GM21737 (cell line): ENCODE measurements at regions not wholly inside any gene's neighbourhood (a gene's known extent, or its start where the extent isn't known, plus 50 kb on each side); places are given as distances from the start of the nearest gene placed in this dataset.
"Not testable (repeated sequence)": the region's sequence is repeated elsewhere in the genome, so short reads cannot be mapped to it uniquely, and the experiment has no call there.

Source experiments
- ATAC-seq: cut with Tn5 transposase; IDR thresholded peaks from one replicate; pipeline ENCODE4 v1.9.1; 2021; ENCODE audit warnings: mild to moderate bottlenecking, moderate library complexity; ENCODE audit not compliant: unreplicated experiment

GRCh38 chr13:38160131-38160530 is 189.5 kb upstream of the UFM1 start:
- ATAC-seq = no peak

DNA sequence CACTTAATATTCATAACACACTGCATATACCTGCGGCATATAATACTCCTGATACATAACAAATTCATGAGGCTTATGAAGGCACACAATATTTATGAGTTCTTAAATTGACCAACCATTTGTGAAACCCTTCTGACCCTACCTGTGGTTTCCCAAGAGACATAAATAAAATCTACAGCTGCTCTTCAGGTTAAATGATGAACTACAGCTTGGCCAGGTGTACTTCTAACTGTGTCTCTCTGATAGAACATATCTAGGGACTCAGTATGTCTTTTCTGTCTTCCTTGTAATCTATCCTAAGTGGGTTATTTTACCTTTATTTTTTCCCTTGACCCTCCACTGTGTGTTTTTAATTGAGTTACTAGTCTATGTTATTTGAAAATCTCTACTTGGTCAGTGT is 189.9 kb upstream of the UFM1 start:
- ATAC-seq = no peak

DNA sequence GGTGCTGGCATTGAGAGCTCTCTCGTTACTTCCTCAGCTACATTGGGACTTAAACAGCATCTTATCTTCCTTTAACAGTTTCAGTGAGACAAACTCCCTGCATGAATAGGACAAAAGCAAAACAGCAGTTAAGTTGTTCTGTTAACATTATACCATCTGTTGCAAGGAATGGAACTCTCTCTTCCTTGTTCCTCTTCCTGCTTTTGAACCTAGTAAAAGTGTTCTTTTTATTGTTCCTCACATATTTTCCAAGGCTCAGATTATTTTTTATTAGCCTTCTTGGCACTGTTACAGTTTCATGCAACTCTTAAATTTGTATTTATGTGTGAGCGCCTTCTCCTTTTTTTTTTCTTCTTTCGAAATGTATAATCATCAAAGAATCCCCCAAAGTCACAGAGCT is 202.6 kb upstream of the UFM1 start:
- no peak for ATAC-seq

- ATAC-seq = no peak
These were observed 207.9 kb upstream of the UFM1 start for GRCh38 chr13:38141792-38142191.

DNA sequence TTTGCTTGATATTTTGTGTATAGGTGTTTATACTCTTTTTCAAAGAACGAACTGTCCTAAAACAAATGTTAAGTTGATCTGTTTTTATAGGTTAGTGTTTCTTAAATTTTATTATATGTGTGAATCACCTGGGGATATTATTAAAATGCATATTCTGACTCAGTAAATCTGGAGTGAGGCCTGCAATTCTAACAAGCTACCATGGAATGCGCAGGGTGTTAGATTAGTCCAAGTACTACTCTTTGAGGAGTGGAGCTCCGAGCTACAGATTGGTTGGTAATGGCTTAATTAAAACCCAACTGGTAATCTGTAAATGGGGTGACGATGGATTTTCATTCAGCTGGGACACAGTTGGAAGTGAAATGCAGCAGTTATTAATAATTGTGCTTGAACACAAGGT is 214.1 kb upstream of the UFM1 start:
- no peak for ATAC-seq

DNA sequence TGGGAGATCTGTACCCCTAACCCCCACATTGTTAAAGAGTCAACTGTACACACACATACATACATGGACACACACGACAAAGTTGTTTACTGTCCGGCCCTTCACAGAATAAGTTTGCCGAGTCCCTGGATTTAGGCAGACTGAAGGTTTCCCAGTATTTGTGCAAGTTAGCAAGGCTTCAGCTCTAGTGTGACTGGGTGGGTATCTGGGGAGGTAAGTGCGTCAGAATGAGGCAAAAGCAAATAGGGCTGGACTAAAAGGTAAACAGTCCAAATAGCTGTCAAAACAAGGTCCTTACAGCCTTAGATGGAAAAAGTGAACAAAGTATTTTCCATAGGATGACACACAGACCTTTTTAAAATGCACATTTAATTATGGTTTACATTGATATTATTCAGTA is 228.4 kb upstream of the UFM1 start:
- no peak for ATAC-seq

- ATAC-seq = no peak
These were observed 234.3 kb upstream of the TRPC4 start for GRCh38 chr13:38103851-38104250.

- ATAC-seq = no peak
These were observed 230.2 kb upstream of the TRPC4 start for GRCh38 chr13:38099751-38100150.

GRCh38 chr13:38093425-38093824 is 223.9 kb upstream of the TRPC4 start:
- no peak for ATAC-seq

- ATAC-seq = no peak
These were observed 221.3 kb upstream of the TRPC4 start for GRCh38 chr13:38090913-38091312.

DNA sequence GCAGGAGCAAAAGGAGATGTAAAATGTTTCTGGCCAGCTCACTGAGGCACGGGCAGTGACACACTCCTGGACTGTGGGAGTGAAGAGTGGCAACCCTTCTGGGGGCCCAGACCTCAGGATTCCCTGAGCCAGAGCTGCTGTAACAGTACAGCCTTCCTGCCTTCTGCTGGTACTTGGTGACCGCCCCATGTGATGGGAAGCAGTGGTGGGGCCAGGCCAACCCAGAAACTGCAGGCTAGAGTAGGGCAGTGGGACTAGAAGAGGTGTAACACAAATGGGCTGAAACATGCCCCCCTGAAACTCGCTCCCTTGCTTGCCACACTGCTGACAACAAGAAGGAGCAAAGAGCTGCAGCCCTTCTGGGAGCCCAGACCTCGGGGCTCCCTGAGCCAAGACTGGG is 217.1 kb upstream of the TRPC4 start:
- no peak for ATAC-seq

GRCh38 chr13:38086013-38086412 is 216.4 kb upstream of the TRPC4 start:
- ATAC-seq = no peak

DNA sequence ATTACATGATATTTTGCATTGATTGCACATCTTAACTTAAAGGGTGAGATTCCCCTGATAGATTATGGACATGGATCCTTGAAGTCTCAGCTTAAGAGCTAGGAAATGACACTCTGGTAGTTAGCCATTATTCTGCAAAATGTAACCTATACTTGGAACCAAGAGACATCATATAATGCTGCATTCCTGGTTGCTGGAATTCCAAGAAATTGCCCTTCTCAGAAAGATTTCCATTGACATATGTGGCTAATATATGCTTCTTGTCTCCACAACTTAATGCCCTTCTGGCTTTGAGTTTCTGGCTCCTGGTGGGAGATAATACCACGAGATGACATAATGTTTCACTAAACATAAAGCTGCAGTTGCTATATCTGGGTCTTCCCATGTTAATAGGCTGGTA is 204.4 kb upstream of the TRPC4 start:
- no peak for ATAC-seq

GRCh38 chr13:38072696-38073095 is 203.1 kb upstream of the TRPC4 start:
- no peak for ATAC-seq

GRCh38 chr13:38071340-38071739 is 201.8 kb upstream of the TRPC4 start:
- ATAC-seq = not testable (repeated sequence)

DNA sequence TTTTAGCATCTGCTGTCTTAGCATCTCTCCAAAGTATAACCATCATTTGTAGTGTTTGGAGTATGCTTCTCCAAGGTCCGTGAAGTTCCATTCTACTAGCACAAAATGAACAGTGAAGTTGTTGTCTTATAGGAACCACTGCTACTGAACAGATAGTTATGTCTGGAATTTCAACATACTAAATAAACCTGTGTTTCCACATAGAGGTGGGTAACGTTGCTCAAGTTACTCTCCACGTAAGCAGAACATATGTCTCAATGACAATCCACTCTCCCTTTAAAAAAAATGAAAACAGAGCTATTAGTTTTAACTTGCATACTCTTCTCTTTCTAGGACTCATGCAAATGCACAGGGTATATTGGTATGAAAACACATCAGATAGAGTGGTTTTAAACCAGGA is 184.3 kb upstream of the TRPC4 start:
- no peak for ATAC-seq

GRCh38 chr13:38046049-38046376 is 176.4 kb upstream of the TRPC4 start:
- no peak for ATAC-seq

GRCh38 chr13:38045278-38046048 is 175.9 kb upstream of the TRPC4 start:
- ATAC-seq = no peak

- ATAC-seq = no peak
These were observed 174.5 kb upstream of the TRPC4 start for GRCh38 chr13:38044067-38044466.

DNA sequence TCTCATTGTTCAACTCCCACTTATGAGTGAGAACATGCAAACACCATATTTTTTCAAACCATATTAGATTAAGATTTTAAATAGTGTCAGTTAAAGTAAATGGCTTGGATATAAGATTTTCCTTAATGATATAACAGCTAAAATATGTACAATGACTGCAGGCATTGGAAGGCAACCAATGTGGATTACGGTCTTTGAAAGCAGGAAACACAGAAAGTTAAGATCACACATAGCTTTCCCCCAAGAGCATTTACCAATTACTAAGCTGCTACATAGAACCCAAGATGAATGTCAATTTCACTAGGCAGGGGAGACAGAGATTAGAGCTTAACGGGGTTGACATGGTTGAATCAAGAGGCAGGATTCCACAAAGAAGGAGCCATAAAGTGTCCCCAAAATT is 173.2 kb upstream of the TRPC4 start:
- no peak for ATAC-seq

- no peak for ATAC-seq
These were observed 154.9 kb upstream of the TRPC4 start for GRCh38 chr13:38024431-38024830.

DNA sequence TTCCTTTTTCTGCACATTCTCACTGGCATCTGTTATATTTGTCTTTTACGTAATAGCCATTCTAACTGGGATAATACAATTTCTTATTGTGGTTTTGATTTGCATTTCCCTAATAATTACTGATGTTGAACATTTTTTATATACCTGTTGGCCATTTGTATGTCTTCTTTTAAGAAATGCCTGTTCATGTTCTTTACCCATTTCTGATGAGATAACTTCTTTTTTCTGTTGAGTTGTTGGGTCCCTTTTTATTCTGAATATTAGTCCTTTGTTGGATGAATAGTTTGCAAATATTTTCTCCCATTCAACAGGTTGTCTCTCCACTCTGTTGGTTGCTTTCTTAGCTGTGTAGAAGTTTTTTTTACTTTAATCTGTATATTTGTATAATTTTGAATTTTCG is 147.7 kb upstream of the TRPC4 start:
- ATAC-seq = no peak

GRCh38 chr13:38013676-38014075 is 144.1 kb upstream of the TRPC4 start:
- no peak for ATAC-seq
